GM12878 (cell line): ENCODE measurements at regions not wholly inside any gene's neighbourhood (a gene's known extent, or its start where the extent isn't known, plus 50 kb on each side); places are given as distances from the start of the nearest gene placed in this dataset.

Source experiments
- ATAC-seq: fragments of 200-7000 bp; cut with Tn5 transposase; 3 replicates; pipeline ENCODE4 v1.9.1; 2020; ENCODE audit warnings: mild to moderate bottlenecking, moderate library complexity
- BruUV-seq: library from RNA; stranded (reverse); fragments of 400-500 nt; replicated peaks from 2 replicates; lab custom pipeline; 2021; lab: Mats Ljungman, UMichigan
- CTCF ChIA-PET: fragments of 300-600 bp; sonication (Branson Sonifier 250); formaldehyde crosslinking; extraction: SDS; loops from one replicate; lab custom pipeline; 2021; ENCODE audit warnings: inconsistent platforms; lab: Yijun Ruan, JAX
- POLR2A ChIA-PET: fragments of 350-600 bp; formaldehyde crosslinking; extraction: SDS; loops from one replicate; lab custom pipeline; 2021; ENCODE audit warnings: inconsistent platforms; lab: Charles Lee
- RAD21 ChIA-PET: fragments of 300-600 bp; sonication (Branson Sonifier 250); formaldehyde crosslinking; loops from one replicate; lab custom pipeline; 2023; ENCODE audit warnings: antibody characterized with exemption; ENCODE audit not compliant: unreplicated experiment; lab: Charles Lee
- SMC1A ChIA-PET: fragments of 300-600 bp; sonication (Branson Sonifier 250); formaldehyde crosslinking; loops from one replicate; lab custom pipeline; 2023; ENCODE audit not compliant: unreplicated experiment, uncharacterized antibody; lab: Charles Lee
- DNase-seq: peaks from one replicate; pipeline ENCODE4 v3.0.0-alpha.2; 2011; ENCODE audit warnings: low read depth, low spot score
- FAIRE-seq: peaks from 3 replicates; lab custom pipeline; 2011; peaks lifted over from hg19 to GRCh38; lab: Jason Lieb, UNC
- H2AFZ ChIP-seq: 2 replicates; pipeline ENCODE4 v1.6.0; 2011; ENCODE audit warnings: low read depth, low read length, control low read depth; ENCODE audit not compliant: control insufficient read depth
- H3K27ac ChIP-seq: 2 replicates; pipeline ENCODE4 v1.5.1; 2011; ENCODE audit warnings: control low read depth; ENCODE audit not compliant: control insufficient read depth, insufficient read depth
- H3K27me3 ChIP-seq, 2 experiments: replicated peaks in 1 of 2; 2 replicates each; pipeline versions ENCODE4 v1.6.0 to v1.6.1; 2011; ENCODE audit warnings: low read length in 1 of 2; ENCODE audit not compliant: control insufficient read depth in 2 of 2, insufficient read depth in 2 of 2
- H3K36me3 ChIP-seq, 2 experiments: 2 replicates each; pipeline ENCODE4 v1.5.1; 2011; ENCODE audit warnings: low read length in 1 of 2; ENCODE audit not compliant: control insufficient read depth in 2 of 2, insufficient read depth in 2 of 2
- H3K4me1 ChIP-seq: 2 replicates; pipeline ENCODE4 v1.6.1; 2011; ENCODE audit warnings: mild to moderate bottlenecking, low read length, moderate library complexity, mixed read lengths; ENCODE audit not compliant: control insufficient read depth, insufficient read depth
- H3K4me2 ChIP-seq: 2 replicates; pipeline ENCODE4 v1.6.0; 2011; ENCODE audit warnings: control low read depth; ENCODE audit not compliant: control insufficient read depth, insufficient read depth
- H3K4me3 ChIP-seq: fragments of 200-600 bp; sonication (generic); 2 replicates; pipeline ENCODE4 v1.5.1; 2016
- H3K79me2 ChIP-seq: 2 replicates; pipeline ENCODE4 v1.6.0; 2011; ENCODE audit warnings: low read length; ENCODE audit not compliant: control insufficient read depth, insufficient read depth
- H3K9ac ChIP-seq: 2 replicates; pipeline ENCODE4 v1.8.0; 2011; ENCODE audit warnings: low read length, control low read depth, mixed read lengths; ENCODE audit not compliant: control insufficient read depth, insufficient read depth
- H3K9me3 ChIP-seq: replicated peaks from 3 replicates; pipeline ENCODE4 v1.5.1; 2011; ENCODE audit warnings: mild to moderate bottlenecking, low read length; ENCODE audit not compliant: control insufficient read depth, insufficient read depth
- H4K20me1 ChIP-seq: 2 replicates; pipeline ENCODE4 v1.6.0; 2011; ENCODE audit not compliant: control insufficient read depth, insufficient read depth
- CHD4 ChIP-seq: fragments of 200-600 bp; sonication (generic); IDR thresholded peaks from 2 replicates; pipeline ENCODE4 v1.6.1; 2016; ENCODE audit warnings: mild to moderate bottlenecking
- CTCF ChIP-seq, 3 experiments: IDR thresholded peaks in 2 of 3; conservative IDR thresholded peaks in 1 of 3; 2 replicates each; pipeline ENCODE4 v1.5.1; 2011; ENCODE audit warnings: low read depth in 3 of 3, low read length in 3 of 3, mild to moderate bottlenecking in 3 of 3, control low read depth in 2 of 3, moderate library complexity in 2 of 3, inconsistent platforms in 1 of 3, mixed read lengths in 1 of 3; ENCODE audit not compliant: control insufficient read depth in 2 of 3, insufficient read depth in 1 of 3; ENCODE audit errors: extremely low read depth in 1 of 3
- KDM1A ChIP-seq: fragments of 200-600 bp; sonication (generic); IDR thresholded peaks from 2 replicates; pipeline ENCODE4 v1.6.1; 2016; ENCODE audit warnings: borderline replicate concordance
- ZZZ3 ChIP-seq: IDR thresholded peaks from 2 replicates; pipeline ENCODE4 v1.6.1; 2011; ENCODE audit warnings: low read depth; ENCODE audit not compliant: control insufficient read depth, insufficient read length
- WGBS: methylation state at CpG from one replicate; pipeline ENCODE4 v1.1.6; 2016; ENCODE audit warnings: low lambda C conversion rate; ENCODE audit not compliant: insufficient replicate concordance, insufficient coverage; ENCODE audit errors: missing lambda C conversion rate; 5-methylcytosine and 5-hydroxymethylcytosine counted together
- in situ Hi-C: fragments of 300-500 bp; cut with MboI; formaldehyde crosslinking; loops from 9 replicates; pipeline ENCODE4 v1.14.3; 2018; ENCODE audit warnings: mixed read lengths
- intact Hi-C: fragments of 100-400 bp; cut with micrococcal nuclease; formaldehyde crosslinking; loops from one replicate; pipeline ENCODE4 v1.14.2; 2022; ENCODE audit not compliant: unreplicated experiment

- 95% methylated on average over 2 of the region's 2 CpGs for WGBS
- intact Hi-C loops (no loop called here), in situ Hi-C loops (no loop called here)
- ChIA-PET SMC1A (interaction anchor here (0.7 to 2.8 kb wide), 8 partner anchors 12 to 36 kb away, joined by 3 to 8 read pairs (median 4); no protein-coding TSS in a partner anchor), CTCF (interaction anchor here (1.2 to 1.9 kb wide), 3 partner anchors 9 to 254 kb away, joined by 4 to 6 read pairs (median 5); no protein-coding TSS in a partner anchor), RAD21 (interaction anchor here (0.6 to 1.2 kb wide), 2 partner anchors 21 to 37 kb away, joined by 3 read pairs; no protein-coding TSS in a partner anchor), POLR2A (interaction anchor here (0.9 to 1.8 kb wide), 5 partner anchors 9 to 203 kb away, joined by 3 to 5 read pairs (median 4); no protein-coding TSS in a partner anchor)
- Histone ChIP-seq H3K79me2 (peaks cover 7% of the 10 kb centered on the region), H3K36me3 (peaks cover 0 to 4% of the 10 kb centered on the region in 2 experiments; a peak in 1 of 4 replicates), H3K9me3 (no peaks in the 10 kb centered on the region), H3K4me2 (no peak overlapping the region), H3K4me1 (peaks cover 5% of the 10 kb centered on the region; the same call in 1 of the 2 replicates), H3K4me3 (no peak overlapping the region), H3K9ac (no peak overlapping the region), H4K20me1 (no peaks in the 10 kb centered on the region), H3K27me3 (no peaks in the 10 kb centered on the region), H3K27ac (no peak overlapping the region), H2AFZ (no peak overlapping the region)
- no TSS peak for BruUV-seq
- no peak for ATAC-seq
- DNase-seq = no peak
- FAIRE-seq = no peak
- TF ChIP-seq ZZZ3 (no peak), CHD4 (no peak), CTCF (IDR thresholded peaks at IDR 0.05 in 2 of 3, conservative IDR thresholded peaks at IDR 0.05 in 1 of 3; ENCODE audit: control insufficient read depth in 2 of 3, extremely low read depth in 1 of 3, insufficient read depth in 1 of 3, low read depth in 3 of 3, low read length in 3 of 3) (no peak), KDM1A (no peak)
These were observed 355.8 kb upstream of the RGS6 start for GRCh38 chr14:71576472-71576871.
